IPS DF 19.7 (cell line): ENCODE measurements at regions not wholly inside any gene's neighbourhood (a gene's known extent, or its start where the extent isn't known, plus 50 kb on each side); places are given as distances from the start of the nearest gene placed in this dataset.

Experiments
- DNase-seq: peaks from one replicate; pipeline ENCODE4 v3.0.0-alpha.2; 2013; ENCODE audit warnings: low read depth, low spot score

DNA sequence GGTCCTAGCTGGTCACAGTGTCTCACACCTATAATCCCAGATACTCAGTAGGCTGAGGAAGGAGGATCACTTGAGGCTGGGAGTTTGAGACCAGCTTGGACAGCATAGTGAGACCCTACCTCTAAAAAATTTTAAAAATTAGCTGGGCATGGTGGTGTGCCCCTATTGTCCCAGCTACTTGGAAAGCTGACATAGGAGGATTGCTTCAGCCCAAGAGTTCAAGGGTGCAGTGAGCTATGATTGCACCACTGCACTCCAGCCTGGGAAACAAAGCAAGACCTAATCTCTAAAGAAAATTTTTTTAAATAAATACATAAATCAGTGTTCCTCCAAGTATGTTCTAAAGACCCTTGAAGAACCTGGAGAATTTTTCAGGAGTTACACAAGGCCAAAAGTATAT, 50.6 kb upstream of the GNAO1 start:
- DNase-seq = no peak

DNA sequence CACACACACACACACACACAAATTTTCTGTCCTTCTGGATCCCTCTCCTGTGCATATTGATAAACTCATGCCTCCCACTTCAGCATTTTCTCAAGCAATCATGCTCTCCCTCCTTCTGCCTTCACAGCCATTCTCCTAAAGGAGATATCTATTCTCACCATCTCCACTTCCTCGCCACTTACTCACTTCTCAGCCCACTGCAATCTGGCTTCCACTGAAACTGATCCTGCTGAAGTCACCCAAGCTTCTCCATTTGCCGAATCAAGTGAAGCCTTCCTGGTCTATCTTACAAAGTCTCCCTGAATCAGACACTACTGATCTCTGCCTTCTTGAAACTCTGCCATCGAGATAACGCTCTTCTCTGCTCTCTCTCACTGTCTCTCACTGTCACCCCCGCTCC, 54.0 kb upstream of the GNAO1 start:
- DNase-seq = no peak

DNA sequence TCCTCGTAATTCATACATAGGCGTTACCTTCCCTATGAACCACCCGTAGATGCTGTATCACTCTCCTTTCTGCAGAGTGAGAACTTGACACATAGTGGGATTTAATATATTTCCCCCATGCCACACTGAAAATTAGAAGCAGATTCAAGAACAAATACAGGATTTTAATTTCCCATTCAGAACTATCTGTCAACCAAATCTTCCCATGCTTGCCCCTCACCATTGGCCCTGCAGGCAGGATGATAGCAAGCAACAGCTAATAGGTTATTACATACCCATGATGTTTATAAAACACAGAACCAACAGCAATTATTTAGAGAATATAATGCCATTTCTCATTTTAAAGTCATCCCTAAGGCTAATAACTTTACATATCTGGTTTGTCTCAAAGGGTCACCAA, 55.0 kb upstream of the GNAO1 start:
- DNase-seq = no peak

DNA sequence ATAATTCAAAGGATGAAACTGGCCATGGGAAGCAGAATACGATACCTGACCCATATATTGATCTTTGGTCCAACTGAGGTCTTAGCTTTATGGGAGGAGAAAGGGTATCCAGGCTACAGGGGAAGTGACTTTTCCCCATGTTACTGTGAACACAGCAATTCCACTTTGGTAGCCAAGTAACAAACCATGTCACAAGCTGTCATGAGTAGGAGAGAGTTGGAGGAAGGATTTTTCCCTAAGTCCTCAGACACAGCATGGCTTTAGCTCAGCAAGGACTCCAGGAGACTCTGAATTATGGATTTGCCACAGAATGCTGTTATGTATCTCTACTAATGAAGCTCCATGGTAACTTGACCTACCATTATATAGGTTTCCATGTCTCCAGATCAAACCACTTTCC, 56.5 kb upstream of the GNAO1 start:
- DNase-seq = no peak

DNA sequence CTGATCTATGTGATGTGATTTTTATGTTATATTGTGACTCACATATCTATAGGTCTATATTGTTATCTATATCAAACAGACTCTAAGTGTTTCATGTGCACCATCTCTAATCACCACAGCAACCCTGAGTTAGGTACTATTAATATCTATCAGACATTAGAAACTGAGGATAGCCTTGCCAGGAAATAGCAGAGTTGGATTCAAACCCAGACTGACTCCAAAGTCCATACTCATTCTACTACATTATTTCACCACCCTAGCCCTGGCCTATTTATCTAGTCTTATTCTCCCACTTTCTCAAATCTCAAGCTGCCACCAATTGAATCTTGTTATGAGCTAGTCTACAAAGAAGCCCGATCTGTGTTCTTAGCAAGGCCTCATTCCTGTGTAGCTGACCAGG, 65.4 kb upstream of the GNAO1 start:
- no peak for DNase-seq

DNA sequence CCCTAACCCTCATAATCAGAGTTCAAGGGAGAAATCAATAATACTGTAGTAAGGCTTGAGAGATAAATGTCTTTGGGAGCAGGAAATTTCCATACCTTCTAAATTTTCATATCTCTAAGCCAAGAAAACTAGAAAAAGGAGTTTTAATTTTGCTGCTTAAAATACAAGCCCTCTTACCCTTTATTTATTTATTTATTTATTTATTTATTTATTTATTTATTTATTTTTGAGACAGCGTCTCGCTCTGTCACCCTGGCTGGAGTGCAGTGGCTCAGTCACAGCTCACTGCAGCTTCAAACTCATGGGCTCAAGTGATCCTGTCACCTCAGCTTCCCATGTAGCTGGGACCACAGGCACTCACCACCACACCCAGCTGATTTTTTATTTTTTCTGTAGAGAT, 69.0 kb upstream of the GNAO1 start:
- DNase-seq = no peak

DNA sequence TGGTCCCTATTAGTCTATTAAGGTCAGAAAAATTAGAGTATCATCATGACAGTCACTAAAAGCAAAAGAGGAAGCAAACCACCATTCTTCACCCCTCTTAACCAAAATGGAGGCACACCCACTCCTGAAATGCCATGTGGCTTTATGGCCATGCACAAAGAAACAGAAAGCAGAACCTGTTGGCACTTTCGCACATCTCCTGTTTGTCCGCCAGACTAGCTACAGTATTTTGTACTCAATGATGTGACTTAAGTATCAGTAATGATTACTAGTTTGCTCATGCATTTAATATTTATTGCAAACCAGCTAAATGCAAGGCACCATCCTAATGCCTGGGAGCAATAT, 70.2 kb upstream of the GNAO1 start:
- no peak for DNase-seq

DNA sequence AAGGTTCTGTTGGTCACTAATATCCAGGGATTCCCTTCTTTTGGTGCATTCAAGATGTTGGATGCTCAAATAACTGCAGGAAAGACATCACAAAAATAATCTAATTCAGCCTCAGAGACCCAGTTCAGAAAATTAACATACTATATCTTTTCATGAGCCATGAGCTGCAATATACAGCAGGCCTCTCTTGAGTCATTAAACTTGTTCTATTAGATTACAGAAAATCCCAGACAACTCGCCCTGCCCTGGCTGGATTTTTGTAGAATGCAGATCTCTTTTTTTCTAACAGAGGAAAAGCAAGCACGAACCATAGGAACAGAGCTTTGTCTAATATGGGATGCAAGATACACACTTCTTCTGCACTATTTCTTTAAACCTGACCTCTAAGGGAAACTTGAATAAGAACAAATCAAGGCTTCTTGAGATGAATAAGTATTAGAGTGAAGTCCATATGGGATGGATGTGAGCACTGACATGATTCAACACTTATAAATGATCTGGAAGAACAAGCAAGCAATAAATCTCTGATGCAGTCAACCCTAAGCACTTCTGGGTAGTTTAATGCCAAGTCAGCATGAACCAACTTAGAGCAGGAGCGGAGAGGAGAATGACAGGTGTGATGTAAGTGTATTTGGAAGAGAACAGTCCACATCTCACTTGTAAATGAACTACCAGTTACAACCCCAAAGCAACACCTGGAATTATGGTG, 70.7 kb upstream of the GNAO1 start:
- DNase-seq = no peak

DNA sequence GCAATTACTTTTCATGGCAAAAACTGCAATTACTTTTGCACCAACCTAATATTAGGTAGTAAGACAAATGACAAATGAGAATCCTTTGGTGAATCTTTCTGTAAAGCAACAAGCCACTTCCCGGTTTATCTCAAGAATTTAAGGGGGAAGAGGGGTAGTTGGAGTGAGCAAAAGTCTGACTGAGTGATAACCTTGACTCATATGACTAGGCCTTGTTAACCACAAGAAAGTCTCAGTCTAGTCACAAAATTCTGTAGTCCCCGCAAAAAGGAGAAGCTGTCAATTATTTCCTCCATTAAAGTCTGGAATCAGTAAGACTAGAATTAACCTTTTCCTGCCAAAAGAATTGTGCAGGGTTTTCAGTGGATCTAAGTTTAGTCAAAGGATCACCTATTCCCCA, 72.2 kb upstream of the GNAO1 start:
- DNase-seq = no peak

DNA sequence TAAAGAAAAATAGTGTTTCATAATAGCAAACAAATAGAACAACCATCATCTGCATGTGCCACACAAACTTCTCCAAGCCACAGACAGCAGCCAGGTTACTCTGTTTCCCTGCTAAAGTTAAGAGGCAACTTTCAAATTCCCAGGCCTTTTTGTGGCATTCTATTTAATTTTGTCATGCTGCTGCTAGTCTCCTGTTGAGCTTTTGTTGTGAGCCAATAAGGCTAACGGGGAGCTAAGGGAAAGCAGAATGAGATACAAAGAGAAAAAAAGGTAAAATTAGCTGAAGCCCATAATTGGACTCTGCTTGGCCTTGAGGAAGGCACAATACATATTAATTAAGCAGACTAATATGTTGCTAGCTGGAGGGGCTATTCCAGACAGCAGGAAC, 74.7 kb upstream of the GNAO1 start:
- no peak for DNase-seq

DNA sequence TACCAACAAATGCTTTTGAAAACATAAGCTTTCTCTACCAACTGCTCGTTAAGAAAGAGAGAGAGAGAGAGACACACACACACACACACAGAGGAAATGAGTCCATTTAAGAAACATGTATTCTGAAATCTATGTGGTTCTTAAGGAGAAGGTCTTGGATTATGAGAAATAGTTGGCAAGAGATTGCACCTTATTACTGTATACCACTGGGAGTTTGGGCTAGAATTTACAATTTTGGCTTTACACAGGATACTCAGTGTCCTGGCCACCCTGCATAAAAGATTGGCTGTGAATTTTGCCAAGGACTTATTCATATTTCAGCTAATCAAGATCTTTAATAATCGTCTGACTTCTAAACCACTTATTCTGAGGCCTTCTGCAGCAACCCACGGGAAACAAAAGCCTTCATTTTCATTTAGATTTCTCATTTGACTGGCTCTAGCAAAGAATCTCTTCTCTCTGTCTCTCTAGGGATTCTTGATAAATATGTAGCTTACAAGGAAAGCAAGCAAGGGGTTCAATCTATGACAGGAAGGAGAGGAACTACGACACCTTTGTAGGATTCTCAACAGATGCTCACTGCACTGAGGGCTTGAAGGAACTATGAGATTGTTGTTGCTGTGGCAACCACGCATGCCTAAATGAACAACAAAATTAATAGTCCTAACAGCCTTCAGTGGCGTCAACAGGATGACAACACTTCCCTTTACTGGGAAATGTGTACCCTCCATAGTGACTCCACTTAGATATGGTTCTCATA, 75.3 kb upstream of the GNAO1 start:
- no peak for DNase-seq

DNA sequence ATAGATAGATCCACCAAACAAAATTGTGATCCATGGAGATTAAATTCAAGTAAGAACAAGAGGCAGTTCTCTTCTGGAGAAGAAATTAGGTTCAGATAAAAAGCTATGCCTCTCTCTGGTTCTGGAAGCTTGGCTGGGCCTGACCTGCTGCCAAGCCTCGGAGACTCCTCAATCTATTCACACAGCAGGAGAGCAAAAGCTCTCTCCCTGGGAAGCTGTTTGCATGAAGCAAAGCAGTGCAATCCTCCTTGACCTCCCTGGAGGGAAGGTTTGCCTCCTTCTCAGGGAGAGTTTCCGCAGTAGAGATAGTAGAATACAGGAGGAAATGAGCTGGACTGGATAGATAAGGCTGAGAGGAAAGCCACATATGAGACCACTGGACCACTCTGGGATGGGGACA, 78.1 kb upstream of the GNAO1 start:
- no peak for DNase-seq

DNA sequence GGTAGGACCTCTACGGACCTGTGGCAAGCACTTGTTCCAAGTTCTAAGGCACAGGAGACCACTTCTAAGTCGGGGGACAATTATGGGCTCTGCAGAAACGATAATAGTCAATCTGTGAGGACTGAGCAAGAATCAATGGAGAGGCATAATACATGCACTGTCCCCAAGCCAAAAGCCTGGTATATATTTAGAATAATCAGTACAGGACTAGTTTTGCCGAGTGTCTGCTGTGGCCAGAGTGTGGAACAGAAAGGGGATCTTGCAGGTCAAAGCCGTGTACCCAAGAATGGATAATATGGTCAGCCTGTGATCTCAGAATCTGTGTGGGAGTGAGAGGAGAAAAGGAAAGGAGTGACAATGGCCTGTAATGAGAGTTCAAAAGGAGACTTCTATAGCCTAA, 80.2 kb upstream of the GNAO1 start:
- DNase-seq = no peak

DNA sequence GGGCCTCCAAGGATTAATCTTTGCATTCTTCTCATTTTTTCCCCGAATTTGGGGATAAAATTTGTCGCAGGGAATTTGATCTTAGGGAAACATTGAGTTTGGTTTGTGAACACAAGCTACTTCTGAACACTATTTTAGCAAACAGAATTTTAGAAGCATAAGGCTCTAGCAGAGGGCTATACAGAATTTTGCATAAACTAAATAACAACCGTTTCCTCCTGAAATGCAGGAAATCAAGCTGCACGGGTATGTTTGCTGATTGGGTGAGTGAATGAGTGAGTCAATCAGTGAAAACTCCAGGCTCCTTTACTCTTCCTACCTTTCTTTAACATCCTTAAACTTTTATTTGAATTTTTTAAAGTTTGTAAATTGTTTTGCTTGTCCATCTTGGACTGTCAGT, 81.3 kb upstream of the GNAO1 start:
- no peak for DNase-seq

DNA sequence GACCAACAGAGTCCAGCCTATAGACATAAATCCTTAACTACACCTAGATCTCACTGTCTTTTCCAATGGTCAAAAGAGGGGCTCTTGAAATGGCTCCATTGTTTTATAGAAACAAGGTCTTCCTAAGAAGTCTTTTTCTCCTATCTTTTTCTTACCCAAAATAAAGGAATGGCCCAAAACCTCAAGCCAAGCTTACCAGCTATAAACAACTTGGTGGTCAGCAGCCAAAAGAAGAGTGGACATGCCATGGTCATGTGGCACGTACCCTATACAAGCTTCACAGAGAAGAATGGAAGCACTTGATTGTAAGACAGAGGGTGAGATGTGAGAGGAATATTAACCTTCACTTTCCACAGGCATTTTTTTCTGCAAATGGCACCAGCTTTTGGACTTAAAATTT, 82.1 kb upstream of the GNAO1 start:
- DNase-seq = no peak

DNA sequence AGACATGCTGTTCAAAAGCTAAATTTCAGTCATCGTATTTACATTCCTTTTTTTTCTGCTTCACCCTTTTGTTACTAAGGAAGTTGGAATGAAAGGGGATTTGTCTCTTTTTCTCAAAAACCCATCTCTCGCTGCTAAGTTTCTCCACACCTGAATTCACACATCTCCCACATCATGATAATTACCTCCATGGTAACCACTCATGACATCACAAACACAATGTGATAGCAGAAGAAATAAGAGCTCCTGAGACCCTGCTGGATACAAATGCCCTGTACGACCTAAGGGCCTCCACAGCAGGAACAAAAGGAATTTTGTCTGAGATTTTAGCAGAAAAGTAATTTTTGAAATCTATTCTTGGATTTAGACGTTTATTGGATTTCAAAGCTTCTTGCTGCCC, 82.6 kb upstream of the GNAO1 start:
- no peak for DNase-seq

DNA sequence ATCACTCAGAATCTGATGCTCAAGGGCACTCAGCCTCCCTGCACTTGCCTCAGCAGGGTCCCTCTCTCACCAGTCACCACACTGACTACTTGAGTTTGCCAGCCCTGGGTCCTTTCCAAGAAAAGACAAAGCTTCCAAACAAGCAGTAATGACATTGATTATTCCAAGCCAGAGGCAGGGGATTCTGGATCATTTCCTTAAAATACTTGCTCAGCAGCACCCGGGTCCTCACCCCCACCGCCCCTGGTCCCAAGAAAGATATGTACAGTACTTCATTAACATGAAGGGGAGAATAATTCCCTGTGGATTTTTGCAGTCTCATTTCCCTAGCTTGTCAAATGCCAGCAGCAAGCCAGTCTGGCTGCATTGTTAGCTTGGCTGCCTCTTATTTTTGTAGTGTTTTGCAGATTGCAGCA, 83.2 kb upstream of the GNAO1 start:
- no peak for DNase-seq

DNA sequence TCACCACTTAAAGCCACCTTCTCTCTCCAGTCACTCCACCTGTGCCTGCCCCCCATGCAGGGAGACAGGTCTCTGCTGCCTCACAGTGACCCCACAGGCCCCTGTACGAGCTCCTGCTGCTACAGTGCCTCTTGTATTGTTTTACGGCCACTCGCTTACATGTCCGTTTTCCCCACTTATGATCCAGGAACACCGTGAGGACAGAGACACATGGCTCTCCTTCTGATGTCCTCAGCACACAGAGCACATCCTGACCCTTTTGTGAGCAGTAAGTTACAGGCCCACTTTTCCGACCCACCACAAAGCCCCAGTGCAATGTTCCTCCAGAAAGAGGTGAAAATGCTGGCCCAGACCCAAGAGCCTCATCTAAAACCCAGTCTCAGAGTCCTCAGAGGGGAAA, 84.8 kb upstream of the GNAO1 start:
- no peak for DNase-seq

DNA sequence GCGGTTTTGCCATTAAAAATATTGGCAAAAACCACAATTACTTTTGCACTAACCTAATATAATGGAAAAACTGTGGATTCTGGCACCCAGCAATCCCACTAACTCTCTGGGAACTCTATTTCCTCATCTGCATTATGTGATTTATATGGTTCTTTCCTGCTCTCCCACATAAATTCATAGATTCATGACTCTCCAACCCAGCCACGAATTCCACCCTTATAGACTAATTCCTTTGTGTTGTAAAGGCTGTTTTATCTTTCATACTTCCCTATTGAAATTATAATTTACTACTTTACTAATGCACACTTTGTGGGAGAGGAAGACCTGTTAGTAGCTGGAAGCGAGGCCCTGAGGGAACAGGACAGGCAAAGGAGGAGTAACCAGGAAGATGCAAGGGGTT, 88.4 kb upstream of the GNAO1 start:
- no peak for DNase-seq

DNA sequence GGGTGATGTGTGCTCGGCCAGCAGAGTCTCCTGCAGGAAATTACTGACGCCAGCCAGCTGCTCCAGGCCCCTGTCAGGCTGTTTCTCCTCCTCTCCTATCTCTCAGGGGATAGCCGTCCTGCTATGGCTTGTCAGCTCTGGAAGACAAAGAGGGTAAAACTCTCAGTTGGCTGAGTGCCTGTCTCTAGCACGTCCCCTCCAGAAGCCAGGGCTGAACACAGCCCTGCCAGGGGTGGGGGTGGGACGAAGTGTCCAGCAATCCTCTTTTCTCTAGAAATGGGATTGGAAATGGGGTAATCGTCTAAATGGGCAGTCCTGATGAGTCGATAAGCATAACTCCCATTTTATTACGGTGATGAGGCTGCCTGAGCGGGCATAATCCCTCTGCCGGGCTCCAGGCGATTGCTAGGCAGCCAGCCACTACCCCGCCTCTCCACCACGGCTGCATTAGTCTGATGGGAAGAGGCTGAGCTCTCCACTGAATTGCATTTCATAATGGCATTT, 89.1 kb upstream of the GNAO1 start:
- no peak for DNase-seq

DNA sequence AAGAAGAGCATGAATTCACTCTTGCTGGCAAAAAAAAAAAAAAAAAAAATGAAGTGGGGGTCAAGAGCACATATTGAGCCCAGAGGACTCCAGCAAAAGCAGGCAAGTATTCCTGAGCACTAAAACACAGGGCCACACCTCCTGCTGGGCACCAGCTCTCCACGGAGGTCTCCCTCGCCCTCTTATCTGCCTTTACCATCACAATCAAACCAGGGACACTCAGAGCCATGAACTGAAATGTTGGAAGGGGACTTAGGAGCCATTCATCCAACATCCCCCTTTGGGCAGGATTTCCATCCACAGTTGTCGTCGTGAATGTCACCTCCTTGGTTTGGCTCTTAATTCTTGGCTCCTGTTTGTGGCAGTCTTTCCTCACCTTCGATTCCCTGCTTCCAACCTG, 89.8 kb upstream of the GNAO1 start:
- no peak for DNase-seq

DNA sequence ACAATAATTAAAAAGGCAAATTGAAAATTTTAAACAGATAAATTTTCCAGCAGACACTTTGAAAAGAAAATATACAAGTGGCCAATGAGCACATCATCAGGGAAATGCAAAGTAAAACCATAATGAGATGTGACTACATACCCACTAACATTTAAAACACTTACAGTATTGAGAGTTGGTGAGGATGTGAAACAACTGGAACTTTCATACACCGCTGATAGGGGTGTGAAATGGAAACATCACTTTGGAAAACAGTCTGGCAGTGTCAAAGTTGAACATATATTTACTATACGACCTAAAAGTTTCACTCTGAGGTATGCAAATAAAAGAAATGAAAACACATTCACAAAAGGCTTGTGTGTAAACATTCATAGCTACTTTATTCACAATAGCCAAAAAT, 94.0 kb upstream of the GNAO1 start:
- no peak for DNase-seq

DNA sequence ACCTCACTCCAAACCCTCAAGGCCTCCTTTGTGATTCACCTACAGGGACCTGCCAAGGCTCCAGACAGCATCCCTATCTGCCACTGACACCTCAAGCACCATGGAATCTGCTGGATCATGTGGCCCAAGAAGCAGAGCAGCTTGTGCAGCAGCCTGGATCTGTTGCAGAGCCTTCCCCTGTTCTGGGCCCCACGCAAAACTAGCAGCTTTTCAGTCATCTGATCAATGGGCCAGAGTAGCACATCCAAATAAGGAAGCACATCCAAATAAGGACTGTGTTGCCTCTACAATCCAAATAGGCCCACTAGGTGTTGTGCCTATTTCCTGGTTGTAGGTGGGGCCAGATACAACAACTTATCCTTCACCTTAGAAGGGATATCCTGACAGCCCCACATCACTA, 97.1 kb upstream of the GNAO1 start:
- DNase-seq = no peak

DNA sequence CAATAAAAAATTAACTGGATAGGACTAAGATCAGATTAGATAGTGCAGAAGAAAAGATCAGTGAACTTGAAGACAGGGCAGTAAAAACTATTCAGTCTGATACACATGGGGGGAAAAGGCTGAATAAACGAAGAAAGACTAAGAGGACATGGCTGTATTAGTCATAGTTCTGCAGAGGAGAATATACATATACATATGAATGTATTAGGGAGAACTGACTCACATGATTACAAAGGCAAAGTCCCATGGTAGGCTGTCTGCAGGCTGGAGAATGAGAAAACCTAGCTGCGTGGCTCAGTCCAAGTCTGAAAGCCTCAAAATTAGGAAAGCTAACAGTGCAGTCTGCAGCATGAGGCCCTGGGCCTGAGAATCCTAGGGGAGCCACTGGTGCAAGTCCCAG, 98.2 kb upstream of the GNAO1 start:
- DNase-seq = no peak
